ENCODE measurements at regions not wholly inside any gene's neighbourhood (a gene's known extent, or its start where the extent isn't known, plus 50 kb on each side); places are given as distances from the start of the nearest gene placed in this dataset.

GRCh38 chr4:104146048-104146447 lies 348.6 kb downstream of the CXXC4 start:
- TF ChIP-seq POLR2A (IDR thresholded peaks at IDR 0.05) (no peak), CTCF (IDR thresholded peaks at IDR 0.05) (no peak), EP300 (IDR thresholded peaks at IDR 0.05) (no peak)

All from ovary (tissue), 3 donors.